Endothelial cell of umbilical vein (primary cell): ENCODE measurements at regions not wholly inside any gene's neighbourhood (a gene's known extent, or its start where the extent isn't known, plus 50 kb on each side); places are given as distances from the start of the nearest gene placed in this dataset.
"Not testable (repeated sequence)": the region's sequence is repeated elsewhere in the genome, so short reads cannot be mapped to it uniquely, and the experiment has no call there.

Experiments used
- BruUV-seq: library from RNA; stranded (reverse); fragments of 400-500 nt; replicated peaks from 2 replicates; lab custom pipeline; 2021; lab: Mats Ljungman, UMichigan
- CTCF ChIA-PET: fragments of 300-600, 350-600 bp; sonication (Branson Sonifier 250); formaldehyde crosslinking; loops from one replicate; lab custom pipeline; 2021; ENCODE audit warnings: antibody characterized with exemption, inconsistent platforms; lab: Charles Lee
- POLR2A ChIA-PET: fragments of 300-600, 350-600 bp; sonication (Branson Sonifier 250); formaldehyde crosslinking; loops from one replicate; lab custom pipeline; 2021; ENCODE audit warnings: antibody characterized with exemption, inconsistent platforms; lab: Charles Lee
- DNase-seq: peaks from one replicate; pipeline ENCODE4 v3.0.0-alpha.2; 2011; ENCODE audit warnings: low read depth, low spot score
- FAIRE-seq: peaks from 2 replicates; lab custom pipeline; 2011; peaks lifted over from hg19 to GRCh38; lab: Jason Lieb, UNC
- H2AFZ ChIP-seq: 2 replicates; pipeline ENCODE4 v1.6.0; 2012; ENCODE audit warnings: low read depth, low read length, control low read depth, inconsistent platforms
- H3K27ac ChIP-seq: 2 replicates; pipeline ENCODE4 v1.5.1; 2011; ENCODE audit warnings: low read depth, mild to moderate bottlenecking, control low read depth, low read length, moderate library complexity; ENCODE audit not compliant: insufficient read depth
- H3K27me3 ChIP-seq, 2 experiments: 2 replicates each; pipeline versions ENCODE4 v1.6.0 to v1.6.1; 2011; ENCODE audit warnings: low read length in 2 of 2, mixed read lengths in 1 of 2; ENCODE audit not compliant: control insufficient read depth in 2 of 2, insufficient read depth in 2 of 2
- H3K36me3 ChIP-seq, 2 experiments: 2 replicates in 1 of 2; 3 replicates in 1 of 2; pipeline ENCODE4 v1.5.1; 2011; ENCODE audit warnings: low read length in 2 of 2, mild to moderate bottlenecking in 1 of 2, moderate library complexity in 1 of 2; ENCODE audit not compliant: control insufficient read depth in 2 of 2, insufficient read depth in 2 of 2; ENCODE audit errors: extremely low read depth in 1 of 2
- H3K4me1 ChIP-seq: 3 replicates; pipeline ENCODE4 v1.5.1; 2011; ENCODE audit warnings: mild to moderate bottlenecking, low read length; ENCODE audit not compliant: control insufficient read depth, insufficient read depth; ENCODE audit errors: extremely low read depth
- H3K4me2 ChIP-seq: 2 replicates; pipeline ENCODE4 v1.6.1; 2011; ENCODE audit warnings: low read length, control low read depth, mixed read lengths; ENCODE audit not compliant: insufficient read depth
- H3K4me3 ChIP-seq, 3 experiments: fragments of 200-600 bp in 1 of 3; sonication (generic), shearing (Covaris generic) in 1 of 3; replicated peaks in 1 of 3; 2 replicates each; pipeline ENCODE4 v1.5.1; 2011 to 2016; ENCODE audit warnings: control low read depth in 3 of 3, low read length in 3 of 3, mild to moderate bottlenecking in 2 of 3, inconsistent platforms in 1 of 3, low read depth in 1 of 3, moderate library complexity in 1 of 3; ENCODE audit not compliant: insufficient read depth in 1 of 3
- H3K79me2 ChIP-seq: 2 replicates; pipeline ENCODE4 v1.6.0; 2012; ENCODE audit warnings: low read length, inconsistent platforms; ENCODE audit not compliant: control insufficient read depth, insufficient read depth
- H3K9ac ChIP-seq: replicated peaks from 2 replicates; pipeline ENCODE3; 2011; ENCODE audit warnings: low read length, control low read depth; ENCODE audit not compliant: insufficient read depth; ENCODE audit errors: extremely low read depth
- H3K9me1 ChIP-seq: replicated peaks from 3 replicates; pipeline ENCODE4 v1.6.0; 2011; ENCODE audit warnings: mild to moderate bottlenecking, low read length; ENCODE audit not compliant: control insufficient read depth, insufficient read depth; ENCODE audit errors: extremely low read depth
- H3K9me3 ChIP-seq: replicated peaks from 2 replicates; pipeline ENCODE4 v1.5.1; 2012; ENCODE audit warnings: low read length, inconsistent platforms; ENCODE audit not compliant: control insufficient read depth, insufficient read depth
- H4K20me1 ChIP-seq: replicated peaks from 2 replicates; pipeline ENCODE3; 2011; ENCODE audit warnings: mild to moderate bottlenecking, low read length; ENCODE audit not compliant: control insufficient read depth, insufficient read depth; ENCODE audit errors: extremely low read depth
- JUN ChIP-seq: IDR thresholded peaks from 2 replicates; pipeline ENCODE4 v1.6.1; 2011; ENCODE audit warnings: borderline replicate concordance, low read depth; ENCODE audit not compliant: insufficient read length, insufficient read depth
- MAX ChIP-seq: IDR thresholded peaks from 2 replicates; pipeline ENCODE4 v1.6.1; 2011; ENCODE audit not compliant: insufficient read depth, insufficient read length
- MYC ChIP-seq: IDR thresholded peaks from one replicate; pipeline ENCODE4 v1.6.1; 2011; ENCODE audit warnings: mild to moderate bottlenecking, low read depth, low read length
- POLR2A ChIP-seq: IDR thresholded peaks from 2 replicates; pipeline ENCODE4 v1.6.1; 2012; ENCODE audit warnings: low read depth, mild to moderate bottlenecking, control low read depth, low read length
- dilution Hi-C: fragments of 300-500 bp; cut with MboI; formaldehyde crosslinking; loops from one replicate; pipeline ENCODE4 v1.15.0; 2019; ENCODE audit warnings: low sequenced_read_pairs; ENCODE audit not compliant: extremely low pct_ligation_motif_present
- intact Hi-C: fragments of 100-400 bp; cut with micrococcal nuclease; formaldehyde crosslinking; loops from one replicate; pipeline ENCODE4 v1.10.0; 2022

GRCh38 chr18:76267423-76267822 lies 227.6 kb downstream of the ZNF516 start:
- BruUV-seq, H3K27me3 ChIP-seq, intact Hi-C loops, H3K9ac ChIP-seq, H3K79me2 ChIP-seq, H3K4me2 ChIP-seq, H3K4me1 ChIP-seq, CTCF ChIA-PET, FAIRE-seq, H4K20me1 ChIP-seq, POLR2A ChIA-PET, H3K9me3 ChIP-seq, DNase-seq, H2AFZ ChIP-seq, H3K4me3 ChIP-seq, dilution Hi-C loops, H3K36me3 ChIP-seq, H3K27ac ChIP-seq, H3K9me1 ChIP-seq: not testable (repeated sequence)

- H3K4me1 ChIP-seq: no peaks in the 10 kb centered on the region
- H4K20me1 ChIP-seq: no peaks in the 10 kb centered on the region
- no peak overlapping the region for H3K4me3 ChIP-seq
- no peaks in the 10 kb centered on the region for H3K36me3 ChIP-seq
- H3K9ac ChIP-seq: no peak overlapping the region
- intact Hi-C loops: no loop called here
- H3K27me3 ChIP-seq: no peaks in the 10 kb centered on the region
- no TSS peak for BruUV-seq
- ChIA-PET CTCF (no interaction called here), POLR2A (no interaction called here)
- no peaks in the 10 kb centered on the region for H3K79me2 ChIP-seq
- H3K4me2 ChIP-seq: no peak overlapping the region
- TF ChIP-seq JUN (no peak), MAX (no peak), POLR2A (no peak), MYC (no peak)
- no peak overlapping the region for H3K27ac ChIP-seq
- dilution Hi-C loops: no loop called here
- peaks cover 2% of the 10 kb centered on the region for H3K9me3 ChIP-seq
- DNase-seq (no peak), FAIRE-seq (no peak)
- H2AFZ ChIP-seq: no peak overlapping the region
- no peaks in the 10 kb centered on the region for H3K9me1 ChIP-seq
Observed at GRCh38 chr18:76266236-76266991, 228.6 kb downstream of the ZNF516 start.
